GM12878 (cell line): ENCODE measurements at regions not wholly inside any gene's neighbourhood (a gene's known extent, or its start where the extent isn't known, plus 50 kb on each side); places are given as distances from the start of the nearest gene placed in this dataset.

ENCODE experiments used
- CEBPB ChIP-seq, 2 experiments: fragments of 150-350 bp in 1 of 2; IDR thresholded peaks; 2 replicates each; pipeline ENCODE4 v1.6.1; 2012 to 2014; ENCODE audit warnings: low read depth in 2 of 2, low read length in 2 of 2, borderline replicate concordance in 1 of 2, inconsistent platforms in 1 of 2
- CTCF ChIP-seq, 3 experiments: IDR thresholded peaks in 2 of 3; conservative IDR thresholded peaks in 1 of 3; 2 replicates each; pipeline ENCODE4 v1.5.1; 2011; ENCODE audit warnings: low read depth in 3 of 3, low read length in 3 of 3, mild to moderate bottlenecking in 3 of 3, control low read depth in 2 of 3, moderate library complexity in 2 of 3, inconsistent platforms in 1 of 3, mixed read lengths in 1 of 3; ENCODE audit not compliant: control insufficient read depth in 2 of 3, insufficient read depth in 1 of 3; ENCODE audit errors: extremely low read depth in 1 of 3
- ESRRA ChIP-seq: IDR thresholded peaks from 2 replicates; pipeline ENCODE4 v1.6.1; 2012; ENCODE audit warnings: mild to moderate bottlenecking, low read length, improper control_type of control experiment
- RAD51 ChIP-seq: fragments of 450-650 bp; IDR thresholded peaks from 2 replicates; pipeline ENCODE4 v1.6.1; 2016; ENCODE audit warnings: moderate library complexity, mild to moderate bottlenecking, inconsistent platforms
- RFX5 ChIP-seq: IDR thresholded peaks from 2 replicates; pipeline ENCODE4 v1.6.1; 2011; ENCODE audit warnings: low read depth, low read length, improper control_type of control experiment

GRCh38 chr14:36439766-36440165, 80.3 kb downstream of the NKX2-1 start:
- TF ChIP-seq CTCF (IDR thresholded peaks at IDR 0.05 in 2 of 3, conservative IDR thresholded peaks at IDR 0.05 in 1 of 3; ENCODE audit: control insufficient read depth in 2 of 3, extremely low read depth in 1 of 3, insufficient read depth in 1 of 3, low read depth in 3 of 3, low read length in 3 of 3), result no peak
- TF ChIP-seq ESRRA, result no peak
- TF ChIP-seq RFX5, result no peak
- TF ChIP-seq CEBPB (IDR thresholded peaks at IDR 0.05; ENCODE audit: borderline replicate concordance in 1 of 2, low read depth in 2 of 2, low read length in 2 of 2), result no peak
- TF ChIP-seq RAD51, result no peak
